ENCODE measurements at regions not wholly inside any gene's neighbourhood (a gene's known extent, or its start where the extent isn't known, plus 50 kb on each side); places are given as distances from the start of the nearest gene placed in this dataset.

- Mint-ChIP-seq H3K27ac (no peak overlapping the region), H3K4me3 (no peak overlapping the region), H3K27me3 (peaks cover 5% of the 10 kb centered on the region), H3K9me3 (peaks cover 2% of the 10 kb centered on the region), H3K4me1 (ENCODE audit: low read depth) (no peaks in the 10 kb centered on the region), H3K36me3 (ENCODE audit: low read depth) (no peaks in the 10 kb centered on the region)
- DNase-seq = no peak
- CTCF ChIA-PET = interaction anchor here (0.6 to 1.1 kb wide), 3 partner anchors 9 to 61 kb away, joined by 3 to 6 read pairs (median 3); no protein-coding TSS in a partner anchor
- POLR2A ChIA-PET = no interaction called here
- no peak for TF ChIP-seq CTCF (IDR thresholded peaks at IDR 0.05)
- intact Hi-C loops (cut with micrococcal nuclease) = no loop called here
- no peak for ATAC-seq
Measured at GRCh38 chr14:30331030-30331429, 227.9 kb upstream of the G2E3 start.

- Mint-ChIP-seq H3K9me3 (peaks cover 2% of the 10 kb centered on the region), H3K36me3 (ENCODE audit: low read depth) (no peaks in the 10 kb centered on the region), H3K4me1 (ENCODE audit: low read depth) (no peaks in the 10 kb centered on the region), H3K27me3 (peaks cover 5% of the 10 kb centered on the region), H3K4me3 (no peak overlapping the region), H3K27ac (no peak overlapping the region)
- intact Hi-C loops (cut with micrococcal nuclease) = no loop called here
- ATAC-seq (no peak), DNase-seq (no peak)
- no peak for TF ChIP-seq CTCF (IDR thresholded peaks at IDR 0.05)
- ChIA-PET CTCF (interaction anchor here (1.5 kb wide), 1 partner anchor 43 kb away, joined by 5 read pairs; no protein-coding TSS in a partner anchor), POLR2A (no interaction called here)
Measured at GRCh38 chr14:30332374-30332773, 226.6 kb upstream of the G2E3 start.

GRCh38 chr14:30333934-30334333, 225.0 kb upstream of the G2E3 start:
- Mint-ChIP-seq H3K4me1 (ENCODE audit: low read depth) (no peaks in the 10 kb centered on the region), H3K27ac (no peak overlapping the region), H3K4me3 (no peak overlapping the region), H3K9me3 (peaks cover 2% of the 10 kb centered on the region), H3K27me3 (peaks cover 5% of the 10 kb centered on the region), H3K36me3 (ENCODE audit: low read depth) (no peaks in the 10 kb centered on the region)
- ATAC-seq (no peak), DNase-seq (no peak)
- ChIA-PET CTCF (no interaction called here), POLR2A (no interaction called here)
- intact Hi-C loops (cut with micrococcal nuclease) = no loop called here
- TF ChIP-seq CTCF (IDR thresholded peaks at IDR 0.05) = no peak

GRCh38 chr14:30337456-30337855, 221.5 kb upstream of the G2E3 start:
- H3K4me1 Mint-ChIP-seq (ENCODE audit: low read depth) = no peaks in the 10 kb centered on the region
- ATAC-seq = no peak
- TF ChIP-seq CTCF (IDR thresholded peaks at IDR 0.05) = no peak
- H3K9me3 Mint-ChIP-seq = no peaks in the 10 kb centered on the region
- no peak for DNase-seq
- H3K36me3 Mint-ChIP-seq (ENCODE audit: low read depth) = no peaks in the 10 kb centered on the region
- peaks cover 2% of the 10 kb centered on the region for H3K27me3 Mint-ChIP-seq
- no peak overlapping the region for H3K27ac Mint-ChIP-seq
- ChIA-PET CTCF (no interaction called here), POLR2A (no interaction called here)
- H3K4me3 Mint-ChIP-seq = no peak overlapping the region
- intact Hi-C loops (cut with micrococcal nuclease) = no loop called here

GRCh38 chr14:30339311-30339901, 219.6 kb upstream of the G2E3 start:
- POLR2A ChIA-PET = no interaction called here
- intact Hi-C loops (cut with micrococcal nuclease) = no loop called here
- ATAC-seq (no peak), DNase-seq (no peak)
- Mint-ChIP-seq H3K36me3 (ENCODE audit: low read depth) (no peaks in the 10 kb centered on the region), H3K4me3 (no peak overlapping the region), H3K27me3 (peaks cover 3% of the 10 kb centered on the region), H3K9me3 (no peaks in the 10 kb centered on the region), H3K4me1 (ENCODE audit: low read depth) (no peaks in the 10 kb centered on the region), H3K27ac (no peak overlapping the region)
- CTCF ChIA-PET = interaction anchor here (1.1 to 1.8 kb wide), 3 partner anchors 8 to 69 kb away, joined by 3 to 6 read pairs (median 6); no protein-coding TSS in a partner anchor
- no peak for TF ChIP-seq CTCF (IDR thresholded peaks at IDR 0.05)

Data from activated CD8-positive, alpha-beta T cell treated with anti-CD3 and anti-CD28 coated beads for 36 hours (primary cell).